ENCODE measurements at regions not wholly inside any gene's neighbourhood (a gene's known extent, or its start where the extent isn't known, plus 50 kb on each side); places are given as distances from the start of the nearest gene placed in this dataset.

DNA sequence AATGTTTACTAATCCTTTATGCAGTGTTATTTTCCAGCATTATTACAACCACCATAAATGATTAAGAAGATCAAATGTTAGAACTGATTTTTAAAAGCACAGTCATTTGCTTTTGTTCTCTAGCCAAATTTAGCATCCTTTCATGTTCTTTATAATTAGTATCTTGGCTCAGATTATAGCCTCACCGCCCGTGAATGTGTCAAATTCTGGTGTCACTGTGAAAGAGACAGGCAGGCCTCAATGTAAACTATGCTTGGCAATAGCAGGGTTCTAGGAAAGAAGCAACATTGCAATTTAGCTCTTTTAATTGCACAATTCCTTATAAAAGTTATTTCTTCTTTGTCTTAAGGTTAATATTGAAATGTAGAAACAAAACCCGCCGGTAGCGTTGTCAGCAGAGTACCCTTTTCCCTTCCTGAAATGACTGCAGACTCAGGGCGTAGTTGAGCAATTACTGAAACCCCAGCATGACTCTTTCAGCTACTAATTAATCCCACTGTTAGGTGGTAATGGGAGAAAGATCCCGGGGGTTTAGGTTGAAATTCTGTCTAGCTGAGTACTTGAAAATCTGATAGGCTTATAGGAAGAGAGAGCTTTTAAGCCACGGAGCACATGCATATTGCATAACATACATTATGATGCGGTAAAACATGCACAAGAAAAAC lies 1600.5 kb upstream of the SEL1L start:
- Histone ChIP-seq H3K27ac (no peak overlapping the region), H3K4me3 (no peak overlapping the region), H3K27me3 (no peaks in the 10 kb centered on the region), H3K4me1 (no peaks in the 10 kb centered on the region), H3K9me3 (no peaks in the 10 kb centered on the region), H3K36me3 (no peaks in the 10 kb centered on the region)
- TF ChIP-seq POLR2A (IDR thresholded peaks at IDR 0.05), result no peak
- DNase-seq (ENCODE audit: extremely low spot score in 2 of 2), result no peak
- intact Hi-C loops (cut with DNase I), result no loop called here

DNA sequence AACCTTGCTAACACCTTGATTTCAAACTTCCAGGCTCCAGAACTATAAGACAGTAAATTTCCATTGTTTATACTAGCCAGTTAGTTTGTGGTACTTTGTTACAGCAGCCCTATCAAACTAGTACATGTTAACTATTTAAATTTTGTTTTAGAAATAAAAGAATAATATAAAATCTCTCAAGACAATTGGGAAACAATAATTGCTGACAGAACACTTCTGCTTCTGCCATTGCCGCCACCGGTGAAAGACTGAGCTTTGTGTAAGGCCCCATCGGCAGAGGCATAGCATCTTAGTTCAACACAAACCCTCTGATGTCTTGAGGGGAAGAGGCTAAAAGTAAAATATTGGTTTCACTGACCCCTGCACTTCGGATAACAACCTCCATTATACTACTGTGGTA lies 1607.1 kb upstream of the SEL1L start:
- Histone ChIP-seq H3K27ac (no peak overlapping the region), H3K36me3 (no peaks in the 10 kb centered on the region), H3K4me3 (no peak overlapping the region), H3K27me3 (no peaks in the 10 kb centered on the region), H3K4me1 (no peaks in the 10 kb centered on the region), H3K9me3 (no peaks in the 10 kb centered on the region)
- TF ChIP-seq POLR2AphosphoS5 (IDR thresholded peaks at IDR 0.05; ENCODE audit: insufficient read depth in 1 of 2, low read depth in 1 of 2) (no peak), POLR2A (IDR thresholded peaks at IDR 0.05) (no peak)
- TF ChIP-seq, protein P1, sequence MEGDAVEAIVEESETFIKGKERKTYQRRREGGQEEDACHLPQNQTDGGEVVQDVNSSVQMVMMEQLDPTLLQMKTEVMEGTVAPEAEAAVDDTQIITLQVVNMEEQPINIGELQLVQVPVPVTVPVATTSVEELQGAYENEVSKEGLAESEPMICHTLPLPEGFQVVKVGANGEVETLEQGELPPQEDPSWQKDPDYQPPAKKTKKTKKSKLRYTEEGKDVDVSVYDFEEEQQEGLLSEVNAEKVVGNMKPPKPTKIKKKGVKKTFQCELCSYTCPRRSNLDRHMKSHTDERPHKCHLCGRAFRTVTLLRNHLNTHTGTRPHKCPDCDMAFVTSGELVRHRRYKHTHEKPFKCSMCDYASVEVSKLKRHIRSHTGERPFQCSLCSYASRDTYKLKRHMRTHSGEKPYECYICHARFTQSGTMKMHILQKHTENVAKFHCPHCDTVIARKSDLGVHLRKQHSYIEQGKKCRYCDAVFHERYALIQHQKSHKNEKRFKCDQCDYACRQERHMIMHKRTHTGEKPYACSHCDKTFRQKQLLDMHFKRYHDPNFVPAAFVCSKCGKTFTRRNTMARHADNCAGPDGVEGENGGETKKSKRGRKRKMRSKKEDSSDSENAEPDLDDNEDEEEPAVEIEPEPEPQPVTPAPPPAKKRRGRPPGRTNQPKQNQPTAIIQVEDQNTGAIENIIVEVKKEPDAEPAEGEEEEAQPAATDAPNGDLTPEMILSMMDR (IDR thresholded peaks at IDR 0.05), result no peak
- no peak for DNase-seq (ENCODE audit: extremely low spot score in 2 of 2)
- intact Hi-C loops (cut with DNase I), result no loop called here

DNA sequence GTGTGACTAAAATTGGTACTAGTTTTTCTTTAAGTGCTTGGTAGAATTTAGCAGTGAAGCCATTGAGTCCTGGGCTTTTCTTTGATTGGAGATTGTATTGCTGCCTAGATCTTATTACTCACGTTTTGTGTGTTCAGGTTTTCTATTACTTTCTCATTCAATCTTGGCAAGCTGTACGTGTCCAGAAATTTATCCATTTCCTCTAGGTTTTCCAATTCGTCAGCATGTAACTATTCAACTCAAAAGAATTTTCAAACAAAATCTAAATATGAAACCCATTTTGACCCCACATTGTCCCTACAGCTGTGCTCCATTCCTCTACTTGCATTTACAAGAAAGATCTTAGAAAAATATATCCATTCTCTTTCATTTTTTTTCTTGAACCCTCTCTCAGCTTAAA lies 1613.4 kb upstream of the SEL1L start:
- no peak overlapping the region for H3K4me3 ChIP-seq
- no peaks in the 10 kb centered on the region for H3K4me1 ChIP-seq
- intact Hi-C loops (cut with DNase I), result no loop called here
- no peak overlapping the region for H3K27ac ChIP-seq
- no peaks in the 10 kb centered on the region for H3K27me3 ChIP-seq
- no peak for DNase-seq (ENCODE audit: extremely low spot score in 2 of 2)
- no peaks in the 10 kb centered on the region for H3K9me3 ChIP-seq
- H3K36me3 ChIP-seq, result no peaks in the 10 kb centered on the region
- no peak for TF ChIP-seq POLR2A (IDR thresholded peaks at IDR 0.05)

DNA sequence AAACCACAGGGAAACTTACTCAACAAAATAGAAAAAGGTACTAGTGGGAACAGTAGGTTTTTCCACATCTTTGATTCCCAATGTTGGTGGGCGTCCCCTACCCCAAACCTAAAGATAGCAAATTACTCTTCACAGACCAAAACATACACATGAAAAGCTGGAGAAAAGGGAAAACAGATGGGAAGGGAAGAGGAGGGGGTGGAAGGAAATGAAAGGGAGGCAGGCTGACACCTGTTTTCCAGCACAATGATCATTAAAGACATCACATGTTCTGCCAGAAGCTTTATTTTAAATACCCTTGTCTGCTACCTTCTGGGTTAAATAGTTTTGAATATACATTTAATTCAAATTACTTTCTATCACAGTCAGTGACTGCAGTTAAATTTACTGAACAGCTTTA lies 1617.9 kb upstream of the SEL1L start:
- intact Hi-C loops (cut with DNase I), result no loop called here
- DNase-seq (ENCODE audit: extremely low spot score in 2 of 2), result no peak
- no peak overlapping the region for H3K4me3 ChIP-seq
- H3K27ac ChIP-seq, result no peak overlapping the region
- no peaks in the 10 kb centered on the region for H3K27me3 ChIP-seq
- TF ChIP-seq, protein P1 (IDR thresholded peaks at IDR 0.05), result no peak
- TF ChIP-seq POLR2AphosphoS5 (IDR thresholded peaks at IDR 0.05; ENCODE audit: insufficient read depth in 1 of 2, low read depth in 1 of 2), result no peak
- TF ChIP-seq POLR2A (IDR thresholded peaks at IDR 0.05), result no peak
- no peaks in the 10 kb centered on the region for H3K9me3 ChIP-seq
- no peaks in the 10 kb centered on the region for H3K36me3 ChIP-seq
- no peaks in the 10 kb centered on the region for H3K4me1 ChIP-seq

DNA sequence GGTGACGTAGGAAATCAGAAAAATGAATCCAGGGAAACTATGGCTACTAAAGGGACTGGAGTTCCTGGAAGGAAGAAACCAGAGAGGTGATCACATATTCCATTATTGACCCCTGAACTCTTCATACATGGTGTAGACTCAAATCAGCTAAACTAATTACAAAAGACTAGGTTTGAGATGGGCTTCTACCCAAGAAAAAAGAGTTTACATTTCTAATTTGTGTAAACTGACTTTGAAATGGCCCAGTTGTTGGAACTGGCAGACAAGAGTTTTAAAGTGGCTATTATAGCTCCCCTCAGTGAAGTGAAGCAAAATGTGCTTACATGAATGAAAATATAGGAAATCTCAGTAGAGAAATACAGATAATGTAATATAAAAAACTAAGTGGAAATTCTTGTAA lies 1619.4 kb upstream of the SEL1L start:
- no peak for TF ChIP-seq POLR2A (IDR thresholded peaks at IDR 0.05)
- TF ChIP-seq POLR2AphosphoS5 (IDR thresholded peaks at IDR 0.05; ENCODE audit: insufficient read depth in 1 of 2, low read depth in 1 of 2), result no peak
- TF ChIP-seq, protein P1 (IDR thresholded peaks at IDR 0.05), result no peak
- no peak overlapping the region for H3K4me3 ChIP-seq
- H3K36me3 ChIP-seq, result no peaks in the 10 kb centered on the region
- no peak for DNase-seq (ENCODE audit: extremely low spot score in 2 of 2)
- H3K27me3 ChIP-seq, result no peaks in the 10 kb centered on the region
- H3K4me1 ChIP-seq, result no peaks in the 10 kb centered on the region
- H3K27ac ChIP-seq, result no peak overlapping the region
- intact Hi-C loops (cut with DNase I), result no loop called here
- H3K9me3 ChIP-seq, result no peaks in the 10 kb centered on the region

DNA sequence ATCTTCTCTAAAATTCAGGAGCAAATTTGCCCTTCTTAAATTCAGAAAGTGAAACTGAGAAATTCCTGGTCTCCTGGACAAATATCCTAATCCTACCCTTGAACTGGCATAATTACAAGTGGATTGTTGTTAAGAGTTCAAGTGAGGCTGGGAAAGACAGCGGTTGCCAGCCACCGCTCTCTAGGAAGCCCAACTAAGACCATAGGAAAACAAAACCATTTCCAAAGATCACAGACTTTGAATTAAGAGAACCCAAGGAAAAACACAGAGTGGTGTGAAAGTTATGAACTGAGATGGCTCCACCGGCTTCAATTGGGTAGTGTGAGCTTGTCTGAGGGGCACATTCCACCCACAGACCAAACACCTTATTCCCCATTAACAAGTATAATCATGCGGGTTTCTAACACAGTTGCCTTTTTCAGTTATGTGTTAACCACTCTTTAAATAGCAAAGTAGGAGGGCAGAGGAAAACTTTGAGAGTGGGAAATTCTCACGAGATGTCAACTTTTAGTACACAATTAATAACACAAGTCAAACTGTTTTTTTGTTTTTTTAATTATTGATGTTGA lies 1628.8 kb upstream of the SEL1L start:
- Histone ChIP-seq H3K4me3 (no peak overlapping the region), H3K36me3 (no peaks in the 10 kb centered on the region), H3K27ac (no peak overlapping the region), H3K4me1 (no peaks in the 10 kb centered on the region), H3K9me3 (no peaks in the 10 kb centered on the region), H3K27me3 (no peaks in the 10 kb centered on the region)
- no peak for DNase-seq (ENCODE audit: extremely low spot score in 2 of 2)
- no peak for TF ChIP-seq POLR2AphosphoS5 (IDR thresholded peaks at IDR 0.05; ENCODE audit: insufficient read depth in 1 of 2, low read depth in 1 of 2)
- no peak for TF ChIP-seq POLR2A (IDR thresholded peaks at IDR 0.05)
- TF ChIP-seq, protein P1 (IDR thresholded peaks at IDR 0.05), result no peak
- intact Hi-C loops (cut with DNase I), result no loop called here

Data from vagina (tissue), 2 donors.